ENCODE measurements at regions not wholly inside any gene's neighbourhood (a gene's known extent, or its start where the extent isn't known, plus 50 kb on each side); places are given as distances from the start of the nearest gene placed in this dataset.

DNA sequence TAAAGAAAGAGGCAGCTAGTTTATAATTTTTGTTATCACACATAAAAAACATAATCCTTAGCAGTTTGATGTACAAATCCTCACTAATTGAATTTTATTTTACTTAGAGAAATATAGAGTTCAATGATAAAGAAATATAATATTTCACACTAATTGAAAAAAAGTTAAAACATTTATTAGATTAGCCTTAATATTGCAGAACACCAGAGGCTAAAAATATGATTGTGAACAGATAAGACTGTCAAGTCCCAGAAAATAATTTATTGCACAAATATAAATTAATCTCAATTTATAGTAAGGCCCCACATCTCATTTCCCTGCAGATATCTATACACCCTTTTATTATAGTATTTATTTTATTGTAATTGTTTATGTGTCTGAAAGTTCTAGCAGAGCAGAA, 690.8 kb upstream of the PHF14 start:
- Histone ChIP-seq H3K9ac (ENCODE audit: control insufficient read depth, extremely low read depth, insufficient read depth, low read length) (no peak overlapping the region), H3K79me2 (ENCODE audit: control insufficient read depth, insufficient read depth, low read length) (no peaks in the 10 kb centered on the region), H2AFZ (ENCODE audit: control insufficient read depth, low read length) (no peak overlapping the region), H3K36me3 (ENCODE audit: control insufficient read depth in 2 of 2, extremely low read depth in 1 of 2, insufficient read depth in 2 of 2, low read length in 2 of 2) (no peaks in the 10 kb centered on the region), H3K9me1 (ENCODE audit: control insufficient read depth, extremely low read depth, insufficient read depth, low read length) (no peaks in the 10 kb centered on the region), H4K20me1 (ENCODE audit: control insufficient read depth, extremely low read depth, insufficient read depth, low read length) (no peaks in the 10 kb centered on the region), H3K4me3 (ENCODE audit: control insufficient read depth in 2 of 3, extremely low read depth in 1 of 3, insufficient read depth in 2 of 3, low read depth in 1 of 3, low read length in 3 of 3) (no peak overlapping the region), H3K4me1 (ENCODE audit: control insufficient read depth, extremely low read depth, insufficient read depth, low read length) (no peaks in the 10 kb centered on the region), H3K9me3 (ENCODE audit: control insufficient read depth, low read depth, low read length) (peaks cover 2% of the 10 kb centered on the region), H3K27ac (ENCODE audit: control insufficient read depth, insufficient read depth, low read length) (no peak overlapping the region), H3K27me3 (ENCODE audit: control insufficient read depth, extremely low read depth, insufficient read depth, low read length) (no peaks in the 10 kb centered on the region), H3K4me2 (ENCODE audit: control insufficient read depth, extremely low read depth, insufficient read depth, low read depth, low read length) (no peak overlapping the region)
- no peak for TF ChIP-seq EZH2 (IDR thresholded peaks at IDR 0.05; ENCODE audit: low read length)
- TF ChIP-seq, protein P1, sequence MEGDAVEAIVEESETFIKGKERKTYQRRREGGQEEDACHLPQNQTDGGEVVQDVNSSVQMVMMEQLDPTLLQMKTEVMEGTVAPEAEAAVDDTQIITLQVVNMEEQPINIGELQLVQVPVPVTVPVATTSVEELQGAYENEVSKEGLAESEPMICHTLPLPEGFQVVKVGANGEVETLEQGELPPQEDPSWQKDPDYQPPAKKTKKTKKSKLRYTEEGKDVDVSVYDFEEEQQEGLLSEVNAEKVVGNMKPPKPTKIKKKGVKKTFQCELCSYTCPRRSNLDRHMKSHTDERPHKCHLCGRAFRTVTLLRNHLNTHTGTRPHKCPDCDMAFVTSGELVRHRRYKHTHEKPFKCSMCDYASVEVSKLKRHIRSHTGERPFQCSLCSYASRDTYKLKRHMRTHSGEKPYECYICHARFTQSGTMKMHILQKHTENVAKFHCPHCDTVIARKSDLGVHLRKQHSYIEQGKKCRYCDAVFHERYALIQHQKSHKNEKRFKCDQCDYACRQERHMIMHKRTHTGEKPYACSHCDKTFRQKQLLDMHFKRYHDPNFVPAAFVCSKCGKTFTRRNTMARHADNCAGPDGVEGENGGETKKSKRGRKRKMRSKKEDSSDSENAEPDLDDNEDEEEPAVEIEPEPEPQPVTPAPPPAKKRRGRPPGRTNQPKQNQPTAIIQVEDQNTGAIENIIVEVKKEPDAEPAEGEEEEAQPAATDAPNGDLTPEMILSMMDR (optimal IDR thresholded peaks at IDR 0.05 in 1 of 3, IDR thresholded peaks at IDR 0.05 in 1 of 3, conservative IDR thresholded peaks at IDR 0.05 in 1 of 3; ENCODE audit: extremely low read depth in 1 of 3, insufficient read depth in 2 of 3, low read length in 3 of 3) = no peak
- dilution Hi-C loops (cut with MboI; ENCODE audit: extremely low pct_ligation_motif_present, low sequenced_read_pairs) = no loop called here
- DNase-seq (ENCODE audit: low read depth, low spot score) (no peak), FAIRE-seq (no peak)

DNA sequence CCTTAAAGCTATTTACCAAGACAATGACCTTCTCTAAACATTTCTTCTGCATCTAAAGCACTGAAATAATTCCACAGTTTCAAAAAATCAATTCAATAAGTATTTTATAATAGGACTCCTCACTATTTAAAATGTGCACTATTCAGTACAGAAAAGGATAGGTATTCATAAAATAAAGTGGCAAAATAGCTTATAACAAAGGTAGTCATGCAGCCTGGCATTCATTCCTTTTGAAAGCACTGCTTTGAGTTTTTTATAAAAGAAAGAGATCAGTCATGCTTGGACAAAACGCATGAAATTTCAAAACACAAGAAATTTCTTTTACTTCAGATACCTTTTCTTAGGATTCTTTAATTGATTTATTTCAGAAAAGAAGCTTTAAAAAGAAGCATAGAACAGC, 689.7 kb upstream of the PHF14 start:
- no peaks in the 10 kb centered on the region for H3K79me2 ChIP-seq (ENCODE audit: control insufficient read depth, insufficient read depth, low read length)
- H3K9me3 ChIP-seq (ENCODE audit: control insufficient read depth, low read depth, low read length) = peaks cover 2% of the 10 kb centered on the region
- DNase-seq (ENCODE audit: low read depth, low spot score) = no peak
- H4K20me1 ChIP-seq (ENCODE audit: control insufficient read depth, extremely low read depth, insufficient read depth, low read length) = no peaks in the 10 kb centered on the region
- H3K36me3 ChIP-seq (ENCODE audit: control insufficient read depth in 2 of 2, extremely low read depth in 1 of 2, insufficient read depth in 2 of 2, low read length in 2 of 2) = no peaks in the 10 kb centered on the region
- H2AFZ ChIP-seq (ENCODE audit: control insufficient read depth, low read length) = no peak overlapping the region
- H3K4me3 ChIP-seq (ENCODE audit: control insufficient read depth in 2 of 3, extremely low read depth in 1 of 3, insufficient read depth in 2 of 3, low read depth in 1 of 3, low read length in 3 of 3) = no peak overlapping the region
- no peaks in the 10 kb centered on the region for H3K9me1 ChIP-seq (ENCODE audit: control insufficient read depth, extremely low read depth, insufficient read depth, low read length)
- TF ChIP-seq EZH2 (IDR thresholded peaks at IDR 0.05; ENCODE audit: low read length) = no peak
- TF ChIP-seq, protein P1 (optimal IDR thresholded peaks at IDR 0.05 in 1 of 3, IDR thresholded peaks at IDR 0.05 in 1 of 3, conservative IDR thresholded peaks at IDR 0.05 in 1 of 3; ENCODE audit: extremely low read depth in 1 of 3, insufficient read depth in 2 of 3, low read length in 3 of 3) = no peak
- H3K27ac ChIP-seq (ENCODE audit: control insufficient read depth, insufficient read depth, low read length) = no peak overlapping the region
- no peaks in the 10 kb centered on the region for H3K27me3 ChIP-seq (ENCODE audit: control insufficient read depth, extremely low read depth, insufficient read depth, low read length)
- H3K4me2 ChIP-seq (ENCODE audit: control insufficient read depth, extremely low read depth, insufficient read depth, low read depth, low read length) = no peak overlapping the region
- no peak for FAIRE-seq
- no peak overlapping the region for H3K9ac ChIP-seq (ENCODE audit: control insufficient read depth, extremely low read depth, insufficient read depth, low read length)
- dilution Hi-C loops (cut with MboI; ENCODE audit: extremely low pct_ligation_motif_present, low sequenced_read_pairs) = no loop called here
- H3K4me1 ChIP-seq (ENCODE audit: control insufficient read depth, extremely low read depth, insufficient read depth, low read length) = no peaks in the 10 kb centered on the region

Data from keratinocyte (primary cell).